NCI-H446 treated with DMSO at 0.1 percent for 48 hours (cell line): ENCODE measurements at regions not wholly inside any gene's neighbourhood (a gene's known extent, or its start where the extent isn't known, plus 50 kb on each side); places are given as distances from the start of the nearest gene placed in this dataset.

Source experiments
- DNase-seq: peaks from one replicate; lab custom pipeline; 2025; lab: John Stamatoyannopoulos, UW

DNA sequence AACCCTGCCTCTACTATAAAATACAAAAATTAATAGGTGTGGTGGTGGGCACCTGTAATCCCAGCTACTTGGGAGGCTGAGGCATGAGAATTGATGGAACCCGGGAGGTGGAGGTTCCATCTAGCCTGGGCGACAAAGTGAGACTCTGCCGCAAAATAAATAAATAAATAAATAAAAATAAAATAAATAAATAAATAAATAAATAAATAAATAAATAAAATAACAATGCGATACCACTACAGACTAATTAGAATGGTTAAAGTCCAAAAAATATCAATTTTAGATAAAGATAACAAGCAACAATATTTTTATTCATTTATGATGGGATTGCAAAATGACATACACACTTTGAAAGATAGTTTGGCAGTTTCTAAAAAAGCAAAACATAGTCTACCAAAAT is 1131.5 kb downstream of the SI start:
- no peak for DNase-seq

- no peak for DNase-seq
These were observed 1134.6 kb downstream of the SI start for GRCh38 chr3:163943664-163944063.

DNA sequence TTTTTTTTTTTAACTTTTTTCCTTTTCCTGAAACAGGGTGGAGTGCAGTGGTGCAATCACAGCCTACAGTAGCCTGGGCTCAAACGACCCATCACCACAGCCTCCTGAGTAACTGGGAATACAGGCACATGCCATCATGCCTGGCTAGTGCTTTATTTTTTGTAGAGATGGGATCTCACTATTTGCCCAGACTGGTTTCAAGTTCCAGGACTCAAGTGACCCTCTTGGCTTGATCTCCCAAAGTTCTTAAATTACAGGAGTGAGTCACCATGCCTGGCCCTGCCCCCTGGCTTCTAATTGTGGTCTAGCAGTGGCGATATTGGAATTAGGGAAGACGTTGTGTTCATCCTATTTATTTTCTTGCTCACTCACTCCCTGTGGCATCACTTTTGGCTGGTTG is 1138.4 kb downstream of the SI start:
- DNase-seq: no peak

GRCh38 chr3:163936543-163936942 is 1141.8 kb downstream of the SI start:
- no peak for DNase-seq

GRCh38 chr3:163935411-163935810 is 1142.9 kb downstream of the SI start:
- no peak for DNase-seq

DNA sequence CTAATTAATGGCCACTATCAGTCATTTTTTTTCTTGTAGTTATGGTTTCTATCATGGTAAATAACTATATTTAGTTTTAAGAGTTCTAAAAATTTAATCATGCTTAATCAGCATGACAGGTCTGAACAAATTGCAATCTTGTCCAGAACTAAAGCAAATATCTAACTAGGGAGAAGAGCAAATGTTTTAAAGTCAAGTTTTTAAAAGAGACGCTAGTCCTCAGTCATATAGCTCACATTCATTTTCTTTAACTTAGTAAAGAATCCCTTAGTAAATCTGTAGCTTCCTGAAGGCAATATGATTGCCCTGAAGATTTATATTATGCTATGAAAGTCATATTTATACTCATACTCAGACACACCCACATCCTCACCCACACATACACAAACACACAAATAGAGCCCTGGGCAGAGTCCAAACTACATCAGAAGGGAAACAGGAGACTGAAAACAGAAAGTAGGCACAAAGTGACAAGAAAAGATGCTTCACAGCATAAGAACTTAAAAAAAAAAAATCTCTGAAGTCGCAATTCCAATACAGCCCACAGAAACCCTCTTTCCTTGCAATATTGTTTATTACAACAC is 1149.1 kb downstream of the SI start:
- DNase-seq: no peak

DNA sequence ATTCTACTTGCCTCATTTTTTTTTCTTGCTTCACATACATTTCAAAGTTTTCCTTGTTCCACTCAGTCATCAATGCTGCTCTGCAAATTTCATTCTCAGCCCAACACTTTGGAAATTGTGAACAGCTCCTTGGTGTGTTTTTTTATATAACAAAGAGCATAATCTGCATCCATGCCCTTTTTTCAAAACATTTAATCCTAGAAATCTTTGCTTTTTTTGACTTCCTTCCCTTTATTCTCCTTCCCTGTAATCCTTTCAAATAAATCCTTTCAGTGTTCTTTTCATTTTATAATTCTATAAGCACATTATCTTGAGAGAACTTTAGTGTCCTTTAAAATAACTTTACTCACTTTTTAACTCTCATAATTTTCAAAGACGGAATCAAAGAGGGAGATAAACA is 1150.8 kb downstream of the SI start:
- no peak for DNase-seq

- no peak for DNase-seq
These were observed 1153.7 kb downstream of the SI start for GRCh38 chr3:163924600-163924999.

DNA sequence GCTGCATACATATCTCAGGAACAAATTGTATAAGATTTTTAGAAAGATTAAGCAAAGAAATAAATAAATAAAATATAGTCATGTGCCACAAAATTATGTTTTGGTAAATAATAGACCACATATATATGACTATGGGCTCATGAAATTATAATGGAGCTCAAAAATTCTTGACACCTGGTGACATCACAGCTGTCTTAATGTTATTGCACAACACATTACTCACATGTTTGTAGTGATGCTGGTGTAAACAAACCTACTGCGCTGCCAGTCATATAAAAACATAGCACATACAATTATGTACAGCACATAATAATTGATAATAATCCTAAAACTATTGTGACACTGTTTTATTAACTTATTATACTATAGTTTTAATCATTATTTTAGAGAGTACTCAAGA is 1159.1 kb downstream of the SI start:
- DNase-seq: no peak

GRCh38 chr3:163916596-163917560 is 1161.4 kb downstream of the SI start:
- peak; percentile 4 for DNase-seq

GRCh38 chr3:163915280-163915679 is 1163.0 kb downstream of the SI start:
- no peak for DNase-seq

- DNase-seq: no peak
These were observed 1163.7 kb downstream of the SI start for GRCh38 chr3:163914567-163914966.

DNA sequence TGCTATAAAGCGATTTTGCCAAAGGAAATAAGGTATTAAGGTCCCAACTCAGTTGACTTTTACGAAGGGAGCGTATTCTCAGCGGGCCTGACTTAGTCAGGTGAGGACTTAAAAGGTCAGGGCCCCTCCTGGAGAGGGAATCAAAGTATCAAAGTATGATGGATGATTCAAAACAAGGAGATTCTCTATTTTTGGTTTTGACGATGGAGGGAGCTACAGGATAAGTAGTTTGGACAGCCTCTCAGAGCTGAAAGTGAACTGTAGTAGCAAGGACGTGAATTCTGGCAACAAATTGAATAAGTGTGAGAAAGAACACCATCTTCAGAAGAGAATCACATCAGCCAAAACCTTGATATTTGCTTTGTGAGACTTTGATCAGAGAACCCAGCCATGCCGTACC is 1186.5 kb downstream of the SI start:
- no peak for DNase-seq

DNA sequence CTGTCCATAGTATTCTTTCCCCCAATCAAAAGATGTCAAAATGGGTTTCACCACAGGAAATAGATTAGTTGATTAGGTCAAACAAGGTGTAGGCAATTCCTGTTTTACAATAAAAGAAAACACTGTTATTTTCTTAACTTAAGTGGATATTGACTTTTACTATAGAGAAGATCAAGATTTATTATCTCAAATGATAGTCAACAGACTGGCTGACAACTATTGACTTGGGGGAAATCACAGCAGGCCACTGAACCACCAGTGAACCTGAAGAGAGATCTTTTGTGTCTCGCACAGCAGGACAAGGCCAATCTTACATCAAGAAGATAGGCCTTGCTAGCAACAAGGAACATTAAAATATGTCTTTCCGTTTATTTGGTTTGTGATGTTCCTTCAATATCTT is 1187.6 kb downstream of the SI start:
- DNase-seq: no peak

- DNase-seq: no peak
These were observed 1199.1 kb downstream of the SI start for GRCh38 chr3:163879172-163879571.

GRCh38 chr3:163878396-163878795 is 1199.9 kb downstream of the SI start:
- no peak for DNase-seq

- no peak for DNase-seq
These were observed 1200.5 kb downstream of the SI start for GRCh38 chr3:163877805-163878204.

GRCh38 chr3:163863146-163863545 is 1215.2 kb downstream of the SI start:
- DNase-seq: no peak

- DNase-seq: no peak
These were observed 1226.1 kb downstream of the SI start for GRCh38 chr3:163852233-163852632.

DNA sequence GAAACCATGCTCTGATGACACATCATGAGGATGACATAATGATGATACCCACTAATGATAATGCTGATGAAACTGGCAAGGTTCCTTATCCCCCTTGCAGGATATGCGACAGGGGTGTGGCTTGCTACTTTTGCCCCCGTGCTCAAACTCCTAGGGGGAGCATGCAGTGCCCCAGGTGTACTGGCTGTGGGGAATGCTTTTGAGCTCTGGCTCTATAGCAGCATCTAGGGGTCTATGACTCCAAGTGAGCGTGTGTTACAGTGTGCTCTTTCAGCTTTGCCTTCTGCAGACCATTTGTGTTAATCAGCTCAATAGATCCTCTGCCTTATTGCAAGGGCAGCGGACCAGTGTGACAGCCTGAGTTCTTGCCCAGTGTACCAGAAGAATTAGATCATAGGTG is 1239.5 kb downstream of the SI start:
- DNase-seq: no peak

- DNase-seq: no peak
These were observed 1245.7 kb downstream of the SI start for GRCh38 chr3:163832547-163832946.

GRCh38 chr3:163821841-163822240 is 1256.5 kb downstream of the SI start:
- no peak for DNase-seq

DNA sequence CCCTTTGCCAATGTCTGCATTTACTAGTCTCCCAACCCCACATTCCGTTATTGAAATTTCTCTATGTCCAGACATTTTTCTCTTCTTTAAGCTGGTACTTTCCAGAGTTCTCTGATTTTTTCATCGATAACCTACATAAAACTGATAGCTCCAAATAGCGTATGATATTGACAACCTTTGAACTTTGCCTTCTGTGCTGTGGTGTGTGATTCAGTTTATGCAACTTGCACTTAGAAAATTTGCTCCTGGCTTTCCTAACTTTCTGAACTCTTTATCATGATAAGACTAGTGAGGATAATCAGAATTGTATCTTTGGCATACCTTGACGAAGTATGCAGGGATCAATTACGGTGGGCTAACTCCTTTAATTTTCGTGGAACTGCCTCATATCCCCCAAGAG is 1261.3 kb downstream of the SI start:
- DNase-seq: no peak

GRCh38 chr3:163813935-163814334 is 1264.4 kb downstream of the SI start:
- no peak for DNase-seq
